ENCODE measurements at regions not wholly inside any gene's neighbourhood (a gene's known extent, or its start where the extent isn't known, plus 50 kb on each side); places are given as distances from the start of the nearest gene placed in this dataset.

- TF ChIP-seq CTCF (IDR thresholded peaks at IDR 0.05; ENCODE audit: low read depth, low read length) = no peak
These were observed 337.3 kb upstream of the TMPO start for GRCh38 chr12:98178126-98178525.

GRCh38 chr12:98179151-98179550, 336.2 kb upstream of the TMPO start:
- DNase-seq = no peak
- Histone ChIP-seq H3K27me3 (ENCODE audit: insufficient read depth, low read depth, severe bottlenecking) (peaks cover 2% of the 10 kb centered on the region), H3K27ac (no peak overlapping the region), H3K36me3 (no peaks in the 10 kb centered on the region), H3K4me3 (ENCODE audit: low read depth, low read length) (no peak overlapping the region), H3K9me3 (ENCODE audit: severe bottlenecking) (no peaks in the 10 kb centered on the region)
- no peak for TF ChIP-seq CTCF (IDR thresholded peaks at IDR 0.05; ENCODE audit: low read depth, low read length)

More at GRCh38 chr12:98178126-98178525, 337.3 kb upstream of the TMPO start:
- no peaks in the 10 kb centered on the region for H3K9me3 ChIP-seq (ENCODE audit: severe bottlenecking)
- DNase-seq = no peak
- H3K27ac ChIP-seq = no peak overlapping the region
- H3K4me3 ChIP-seq (ENCODE audit: low read depth, low read length) = no peak overlapping the region
- no peaks in the 10 kb centered on the region for H3K27me3 ChIP-seq (ENCODE audit: insufficient read depth, low read depth, severe bottlenecking)
- no peaks in the 10 kb centered on the region for H3K36me3 ChIP-seq

- peaks cover 2% of the 10 kb centered on the region for H3K27me3 ChIP-seq (ENCODE audit: insufficient read depth, low read depth, severe bottlenecking)
- no peak for TF ChIP-seq CTCF (IDR thresholded peaks at IDR 0.05; ENCODE audit: low read depth, low read length)
- DNase-seq = no peak
- H3K36me3 ChIP-seq = no peaks in the 10 kb centered on the region
- no peak overlapping the region for H3K4me3 ChIP-seq (ENCODE audit: low read depth, low read length)
- H3K27ac ChIP-seq = no peak overlapping the region
- no peaks in the 10 kb centered on the region for H3K9me3 ChIP-seq (ENCODE audit: severe bottlenecking)
These were observed 334.8 kb upstream of the TMPO start for GRCh38 chr12:98180603-98181002.

- Histone ChIP-seq H3K27me3 (ENCODE audit: insufficient read depth, low read depth, severe bottlenecking) (peaks cover 2% of the 10 kb centered on the region), H3K27ac (no peak overlapping the region), H3K36me3 (no peaks in the 10 kb centered on the region), H3K9me3 (ENCODE audit: severe bottlenecking) (no peaks in the 10 kb centered on the region), H3K4me3 (ENCODE audit: low read depth, low read length) (no peak overlapping the region)
- DNase-seq = no peak
- no peak for TF ChIP-seq CTCF (IDR thresholded peaks at IDR 0.05; ENCODE audit: low read depth, low read length)
These were observed 332.6 kb upstream of the TMPO start for GRCh38 chr12:98182821-98183220.

- no peaks in the 10 kb centered on the region for H3K36me3 ChIP-seq
- TF ChIP-seq CTCF (IDR thresholded peaks at IDR 0.05; ENCODE audit: low read depth, low read length) = no peak
These were observed 329.8 kb upstream of the TMPO start for GRCh38 chr12:98185606-98186005.

GRCh38 chr12:98188650-98189077, 326.7 kb upstream of the TMPO start:
- TF ChIP-seq CTCF (IDR thresholded peaks at IDR 0.05; ENCODE audit: low read depth, low read length) = no peak
- Histone ChIP-seq H3K27ac (no peak overlapping the region), H3K4me3 (ENCODE audit: low read depth, low read length) (no peak overlapping the region), H3K36me3 (no peaks in the 10 kb centered on the region), H3K9me3 (ENCODE audit: severe bottlenecking) (no peaks in the 10 kb centered on the region), H3K27me3 (ENCODE audit: insufficient read depth, low read depth, severe bottlenecking) (peaks cover 5% of the 10 kb centered on the region)
- no peak for DNase-seq

More at GRCh38 chr12:98185606-98186005, 329.8 kb upstream of the TMPO start:
- Histone ChIP-seq H3K27ac (no peak overlapping the region), H3K9me3 (ENCODE audit: severe bottlenecking) (no peaks in the 10 kb centered on the region), H3K4me3 (ENCODE audit: low read depth, low read length) (no peak overlapping the region), H3K27me3 (ENCODE audit: insufficient read depth, low read depth, severe bottlenecking) (peaks cover 2% of the 10 kb centered on the region)
- no peak for DNase-seq

Data from WERI-Rb-1 (cell line).